HG03039 (cell line): ENCODE measurements at regions not wholly inside any gene's neighbourhood (a gene's known extent, or its start where the extent isn't known, plus 50 kb on each side); places are given as distances from the start of the nearest gene placed in this dataset.
"Not testable (repeated sequence)": the region's sequence is repeated elsewhere in the genome, so short reads cannot be mapped to it uniquely, and the experiment has no call there.

Experiments used
- ATAC-seq: cut with Tn5 transposase; IDR thresholded peaks from one replicate; pipeline ENCODE4 v1.9.1; 2021; ENCODE audit warnings: mild to moderate bottlenecking, moderate library complexity; ENCODE audit not compliant: unreplicated experiment

- ATAC-seq: no peak
These were observed 1007.2 kb downstream of the REEP3 start for GRCh38 chr10:64528294-64529002.

GRCh38 chr10:64529003-64529350, 1007.8 kb downstream of the REEP3 start:
- no peak for ATAC-seq

- no peak for ATAC-seq
These were observed 1013.4 kb downstream of the REEP3 start for GRCh38 chr10:64534616-64535015.

GRCh38 chr10:64535131-64535867, 1014.1 kb downstream of the REEP3 start:
- ATAC-seq: no peak

- ATAC-seq: no peak
These were observed 1015.9 kb downstream of the REEP3 start for GRCh38 chr10:64537112-64537511.

GRCh38 chr10:64537928-64538327, 1016.7 kb downstream of the REEP3 start:
- ATAC-seq: no peak

- ATAC-seq: no peak
These were observed 1024.9 kb downstream of the REEP3 start for GRCh38 chr10:64546073-64546472.

GRCh38 chr10:64547168-64547567, 1026.0 kb downstream of the REEP3 start:
- ATAC-seq: no peak

- ATAC-seq: no peak
These were observed 1034.5 kb downstream of the REEP3 start for GRCh38 chr10:64555666-64556065.

GRCh38 chr10:64558094-64558835, 1037.1 kb downstream of the REEP3 start:
- ATAC-seq: no peak

GRCh38 chr10:64571056-64571455, 1049.9 kb downstream of the REEP3 start:
- ATAC-seq: no peak

GRCh38 chr10:64573623-64574325, 1052.6 kb downstream of the REEP3 start:
- ATAC-seq: no peak

- ATAC-seq: no peak
These were observed 1053.2 kb downstream of the REEP3 start for GRCh38 chr10:64574371-64574770.

GRCh38 chr10:64576497-64576896, 1055.3 kb downstream of the REEP3 start:
- no peak for ATAC-seq

GRCh38 chr10:64578757-64579156, 1057.6 kb downstream of the REEP3 start:
- not testable (repeated sequence) for ATAC-seq

- no peak for ATAC-seq
These were observed 1065.8 kb downstream of the REEP3 start for GRCh38 chr10:64586934-64587503.

GRCh38 chr10:64594072-64594471, 1072.9 kb downstream of the REEP3 start:
- no peak for ATAC-seq

GRCh38 chr10:64598600-64598999, 1077.4 kb downstream of the REEP3 start:
- no peak for ATAC-seq

GRCh38 chr10:64601298-64601697, 1080.1 kb downstream of the REEP3 start:
- no peak for ATAC-seq

- ATAC-seq: no peak
These were observed 1095.9 kb downstream of the REEP3 start for GRCh38 chr10:64617085-64617484.

- no peak for ATAC-seq
These were observed 1097.9 kb downstream of the REEP3 start for GRCh38 chr10:64619102-64619501.
